Testis (tissue), 2 donors: ENCODE measurements at regions not wholly inside any gene's neighbourhood (a gene's known extent, or its start where the extent isn't known, plus 50 kb on each side); places are given as distances from the start of the nearest gene placed in this dataset.

Experiments
- POLR2A ChIP-seq: fragments of 450-650 bp; IDR thresholded peaks from one replicate; pipeline ENCODE4 v1.6.1; 2017; ENCODE audit warnings: antibody characterized with exemption, mild to moderate bottlenecking, moderate library complexity
- TF ChIP-seq, protein P1 (sequence below), 3 experiments: fragments of 450-650 bp in 2 of 3; fragments of 200-600 bp in 1 of 3; sonication (generic) in 1 of 3; IDR thresholded peaks; one replicate each; pipeline ENCODE4 v1.5.1; 2016 to 2019; ENCODE audit warnings: antibody characterized with exemption in 3 of 3, mild to moderate bottlenecking in 2 of 3, moderate library complexity in 1 of 3

DNA sequence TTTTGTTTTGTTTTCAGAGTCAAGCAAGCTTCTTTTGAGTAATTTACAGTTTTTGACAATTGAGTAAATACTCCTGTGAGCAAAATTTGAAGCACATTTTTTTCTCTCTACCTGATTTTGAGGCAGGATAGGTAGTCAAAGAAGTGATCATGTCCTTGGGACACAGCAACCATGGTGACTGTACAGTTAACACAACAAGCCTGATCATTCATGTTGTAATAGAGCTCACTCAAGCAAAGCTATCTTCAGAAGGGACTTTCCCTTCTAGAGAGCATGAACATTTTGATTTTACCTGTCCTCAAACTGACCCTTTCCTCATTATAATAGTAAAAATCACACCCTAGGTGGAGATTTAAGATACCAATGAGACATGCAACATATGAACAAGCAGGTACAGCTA is 126.5 kb upstream of the KCNK1 start:
- TF ChIP-seq, protein P1, sequence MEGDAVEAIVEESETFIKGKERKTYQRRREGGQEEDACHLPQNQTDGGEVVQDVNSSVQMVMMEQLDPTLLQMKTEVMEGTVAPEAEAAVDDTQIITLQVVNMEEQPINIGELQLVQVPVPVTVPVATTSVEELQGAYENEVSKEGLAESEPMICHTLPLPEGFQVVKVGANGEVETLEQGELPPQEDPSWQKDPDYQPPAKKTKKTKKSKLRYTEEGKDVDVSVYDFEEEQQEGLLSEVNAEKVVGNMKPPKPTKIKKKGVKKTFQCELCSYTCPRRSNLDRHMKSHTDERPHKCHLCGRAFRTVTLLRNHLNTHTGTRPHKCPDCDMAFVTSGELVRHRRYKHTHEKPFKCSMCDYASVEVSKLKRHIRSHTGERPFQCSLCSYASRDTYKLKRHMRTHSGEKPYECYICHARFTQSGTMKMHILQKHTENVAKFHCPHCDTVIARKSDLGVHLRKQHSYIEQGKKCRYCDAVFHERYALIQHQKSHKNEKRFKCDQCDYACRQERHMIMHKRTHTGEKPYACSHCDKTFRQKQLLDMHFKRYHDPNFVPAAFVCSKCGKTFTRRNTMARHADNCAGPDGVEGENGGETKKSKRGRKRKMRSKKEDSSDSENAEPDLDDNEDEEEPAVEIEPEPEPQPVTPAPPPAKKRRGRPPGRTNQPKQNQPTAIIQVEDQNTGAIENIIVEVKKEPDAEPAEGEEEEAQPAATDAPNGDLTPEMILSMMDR (IDR thresholded peaks at IDR 0.05): no peak
- no peak for TF ChIP-seq POLR2A
